Lower lobe of right lung (tissue), 2 donors: ENCODE measurements at regions not wholly inside any gene's neighbourhood (a gene's known extent, or its start where the extent isn't known, plus 50 kb on each side); places are given as distances from the start of the nearest gene placed in this dataset.

ENCODE experiments used
- ATAC-seq, 2 donors: fragments of 200-7000 bp; cut with Tn5 transposase; one replicate each; pipeline ENCODE4 v1.9.1; 2020 to 2022; ENCODE audit warnings: mild to moderate bottlenecking in 2 of 2, moderate library complexity in 2 of 2
- DNase-seq: peaks from one replicate; pipeline ENCODE4 v3.0.0-alpha.2; 2020
- H3K27ac ChIP-seq: fragments of 200-600 bp; one replicate; pipeline ENCODE4 v1.8.0; 2022
- H3K27me3 ChIP-seq: fragments of 200-600 bp; one replicate; pipeline ENCODE4 v1.8.0; 2022; ENCODE audit warnings: low read depth
- H3K36me3 ChIP-seq: fragments of 200-600 bp; one replicate; pipeline ENCODE4 v1.8.0; 2022; ENCODE audit warnings: mild to moderate bottlenecking
- H3K4me1 ChIP-seq: fragments of 200-600 bp; one replicate; pipeline ENCODE4 v1.8.0; 2022
- H3K4me3 ChIP-seq: fragments of 200-600 bp; one replicate; pipeline ENCODE4 v1.8.0; 2022; ENCODE audit warnings: mild to moderate bottlenecking
- H3K9me3 ChIP-seq: fragments of 200-600 bp; one replicate; pipeline ENCODE4 v1.8.0; 2022
- CTCF ChIP-seq: fragments of 200-600 bp; IDR thresholded peaks from one replicate; pipeline ENCODE4 v1.8.0; 2022; ENCODE audit warnings: antibody characterized with exemption, mild to moderate bottlenecking
- intact Hi-C: fragments of 100-400 bp; cut with DNase I; formaldehyde crosslinking; loops from one replicate; pipeline ENCODE4 v1.11.0; 2022
- donor health status: DM: no; HTN: yes; CAD: no; lungs with severe emphysema.

- H3K36me3 ChIP-seq: no peaks in the 10 kb centered on the region
- H3K27me3 ChIP-seq: no peaks in the 10 kb centered on the region
- H3K9me3 ChIP-seq: no peaks in the 10 kb centered on the region
- H3K4me1 ChIP-seq: no peaks in the 10 kb centered on the region
- intact Hi-C loops: no loop called here
- H3K27ac ChIP-seq: no peak overlapping the region
- no peak for TF ChIP-seq CTCF
- ATAC-seq (no peak), DNase-seq (no peak)
- no peak overlapping the region for H3K4me3 ChIP-seq
These were observed 544.1 kb upstream of the MDFIC2 start for GRCh38 chr3:70856414-70857162.

GRCh38 chr3:70855149-70855548 lies 542.7 kb upstream of the MDFIC2 start:
- TF ChIP-seq CTCF: no peak
- ATAC-seq: peak; percentile 28 to 59
- Histone ChIP-seq H3K27me3 (no peaks in the 10 kb centered on the region), H3K36me3 (no peaks in the 10 kb centered on the region), H3K4me1 (no peaks in the 10 kb centered on the region), H3K27ac (no peak overlapping the region), H3K4me3 (no peak overlapping the region), H3K9me3 (no peaks in the 10 kb centered on the region)
- intact Hi-C loops: no loop called here
- no peak for DNase-seq

- Histone ChIP-seq H3K27ac (no peak overlapping the region), H3K27me3 (no peaks in the 10 kb centered on the region), H3K4me1 (no peaks in the 10 kb centered on the region), H3K36me3 (no peaks in the 10 kb centered on the region), H3K9me3 (no peaks in the 10 kb centered on the region), H3K4me3 (no peak overlapping the region)
- intact Hi-C loops: no loop called here
- ATAC-seq: no peak
- no peak for DNase-seq
- no peak for TF ChIP-seq CTCF
These were observed 541.7 kb upstream of the MDFIC2 start for GRCh38 chr3:70854108-70854507.

GRCh38 chr3:70853161-70853944 lies 540.9 kb upstream of the MDFIC2 start:
- ATAC-seq: no peak
- Histone ChIP-seq H3K4me3 (no peak overlapping the region), H3K36me3 (no peaks in the 10 kb centered on the region), H3K27ac (no peak overlapping the region), H3K27me3 (no peaks in the 10 kb centered on the region), H3K4me1 (no peaks in the 10 kb centered on the region), H3K9me3 (no peaks in the 10 kb centered on the region)
- intact Hi-C loops: no loop called here
- TF ChIP-seq CTCF: no peak
- no peak for DNase-seq

- ATAC-seq (no peak), DNase-seq (no peak)
- H3K9me3 ChIP-seq: no peaks in the 10 kb centered on the region
- no peaks in the 10 kb centered on the region for H3K36me3 ChIP-seq
- no peaks in the 10 kb centered on the region for H3K4me1 ChIP-seq
- no peak for TF ChIP-seq CTCF
- no peak overlapping the region for H3K4me3 ChIP-seq
- H3K27ac ChIP-seq: no peak overlapping the region
- intact Hi-C loops: no loop called here
- H3K27me3 ChIP-seq: no peaks in the 10 kb centered on the region
These were observed 537.7 kb upstream of the MDFIC2 start for GRCh38 chr3:70849911-70850699.
